ENCODE measurements at regions not wholly inside any gene's neighbourhood (a gene's known extent, or its start where the extent isn't known, plus 50 kb on each side); places are given as distances from the start of the nearest gene placed in this dataset.
"Not testable (repeated sequence)": the region's sequence is repeated elsewhere in the genome, so short reads cannot be mapped to it uniquely, and the experiment has no call there.

DNA sequence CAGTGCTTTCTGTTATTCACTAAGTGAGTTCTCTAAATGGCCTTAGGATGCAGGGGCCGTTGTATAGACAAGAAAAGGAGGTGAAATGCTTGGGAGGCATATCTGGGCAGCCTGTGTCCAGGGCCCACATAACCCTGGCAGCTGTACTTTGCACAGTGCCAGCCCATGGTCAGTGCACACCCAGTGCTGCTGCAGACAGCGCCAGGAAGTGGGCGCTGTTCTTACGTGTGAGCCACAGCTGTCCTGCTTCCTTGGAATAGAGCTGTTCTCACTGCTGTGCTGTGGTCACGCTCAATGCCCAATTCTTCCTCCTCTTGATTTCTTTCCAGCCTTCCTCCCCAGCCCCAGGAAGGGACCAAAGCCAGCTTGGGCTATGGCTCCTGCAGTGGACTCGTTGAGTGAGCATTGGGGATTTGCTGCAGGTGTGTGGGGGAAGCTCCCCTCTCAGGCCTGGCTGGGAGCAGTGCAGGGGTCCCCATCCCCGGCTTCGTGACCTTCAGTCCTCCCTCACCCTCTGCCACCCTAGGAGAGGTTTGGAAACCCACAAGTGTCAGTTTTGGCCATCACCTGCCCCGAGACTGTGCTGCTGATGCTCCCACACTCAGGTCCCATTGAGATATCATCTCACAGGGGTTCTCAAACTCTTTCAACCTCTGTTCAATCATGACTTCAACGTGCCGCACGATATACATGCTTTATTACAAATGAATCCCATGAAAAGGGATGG is 246.8 kb upstream of the EXOC2 start:
- DNase-seq (ENCODE audit: low spot score), result no peak
- TF ChIP-seq, protein P1, sequence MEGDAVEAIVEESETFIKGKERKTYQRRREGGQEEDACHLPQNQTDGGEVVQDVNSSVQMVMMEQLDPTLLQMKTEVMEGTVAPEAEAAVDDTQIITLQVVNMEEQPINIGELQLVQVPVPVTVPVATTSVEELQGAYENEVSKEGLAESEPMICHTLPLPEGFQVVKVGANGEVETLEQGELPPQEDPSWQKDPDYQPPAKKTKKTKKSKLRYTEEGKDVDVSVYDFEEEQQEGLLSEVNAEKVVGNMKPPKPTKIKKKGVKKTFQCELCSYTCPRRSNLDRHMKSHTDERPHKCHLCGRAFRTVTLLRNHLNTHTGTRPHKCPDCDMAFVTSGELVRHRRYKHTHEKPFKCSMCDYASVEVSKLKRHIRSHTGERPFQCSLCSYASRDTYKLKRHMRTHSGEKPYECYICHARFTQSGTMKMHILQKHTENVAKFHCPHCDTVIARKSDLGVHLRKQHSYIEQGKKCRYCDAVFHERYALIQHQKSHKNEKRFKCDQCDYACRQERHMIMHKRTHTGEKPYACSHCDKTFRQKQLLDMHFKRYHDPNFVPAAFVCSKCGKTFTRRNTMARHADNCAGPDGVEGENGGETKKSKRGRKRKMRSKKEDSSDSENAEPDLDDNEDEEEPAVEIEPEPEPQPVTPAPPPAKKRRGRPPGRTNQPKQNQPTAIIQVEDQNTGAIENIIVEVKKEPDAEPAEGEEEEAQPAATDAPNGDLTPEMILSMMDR (IDR thresholded peaks at IDR 0.05; ENCODE audit: extremely low read depth, insufficient read depth, missing control alignments), result no peak
- in situ Hi-C loops (cut with MboI; ENCODE audit: low pct_unique_long_range_greater_than_20kb, low sequenced_read_pairs, unreplicated experiment), result no loop called here

- in situ Hi-C loops (cut with MboI; ENCODE audit: low pct_unique_long_range_greater_than_20kb, low sequenced_read_pairs, unreplicated experiment), result no loop called here
- TF ChIP-seq, protein P1 (IDR thresholded peaks at IDR 0.05; ENCODE audit: extremely low read depth, insufficient read depth, missing control alignments), result no peak
- DNase-seq (ENCODE audit: low spot score), result no peak
Observed at GRCh38 chr6:938916-939315, 246.0 kb upstream of the EXOC2 start.

DNA sequence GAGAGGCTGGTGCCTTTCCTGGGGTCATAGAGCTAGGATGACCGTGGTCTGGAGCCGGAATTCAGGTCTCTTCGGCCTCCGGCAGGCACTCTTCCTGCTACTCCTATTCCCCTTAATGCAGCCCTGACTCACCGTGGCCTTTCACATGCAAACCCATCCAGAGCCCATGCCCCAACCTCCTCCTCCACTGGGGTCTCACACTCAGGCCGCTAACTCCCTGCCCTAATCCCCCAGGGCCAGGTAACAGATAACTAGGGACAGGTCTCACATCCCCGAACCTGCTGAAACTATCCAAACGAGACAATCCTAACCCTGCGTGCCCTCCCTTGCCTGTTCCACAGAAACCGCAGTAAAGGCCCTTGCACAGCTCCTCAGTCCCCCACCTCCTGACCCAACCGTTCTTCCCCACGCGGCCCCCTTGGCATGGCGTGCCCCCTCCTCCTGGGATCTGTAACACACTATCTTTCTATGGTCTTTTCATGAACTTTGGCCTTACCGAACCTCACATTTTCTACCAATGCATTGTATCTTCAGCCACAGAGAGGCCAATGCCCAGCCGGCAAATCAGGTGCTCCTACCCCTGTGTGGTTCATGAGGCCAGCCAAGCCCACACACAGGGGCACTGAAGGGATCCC is 245.4 kb upstream of the EXOC2 start:
- in situ Hi-C loops (cut with MboI; ENCODE audit: low pct_unique_long_range_greater_than_20kb, low sequenced_read_pairs, unreplicated experiment), result no loop called here
- TF ChIP-seq, protein P1 (IDR thresholded peaks at IDR 0.05; ENCODE audit: extremely low read depth, insufficient read depth, missing control alignments), result no peak
- DNase-seq (ENCODE audit: low spot score), result no peak

- in situ Hi-C loops (cut with MboI; ENCODE audit: low pct_unique_long_range_greater_than_20kb, low sequenced_read_pairs, unreplicated experiment), result no loop called here
- no peak for DNase-seq (ENCODE audit: low spot score)
- TF ChIP-seq, protein P1 (IDR thresholded peaks at IDR 0.05; ENCODE audit: extremely low read depth, insufficient read depth, missing control alignments), result no peak
Observed at GRCh38 chr6:935582-935981, 242.6 kb upstream of the EXOC2 start.

- in situ Hi-C loops (cut with MboI; ENCODE audit: low pct_unique_long_range_greater_than_20kb, low sequenced_read_pairs, unreplicated experiment), result no loop called here
- no peak for DNase-seq (ENCODE audit: low spot score)
- TF ChIP-seq, protein P1 (IDR thresholded peaks at IDR 0.05; ENCODE audit: extremely low read depth, insufficient read depth, missing control alignments), result no peak
Observed at GRCh38 chr6:934686-935085, 241.7 kb upstream of the EXOC2 start.

DNA sequence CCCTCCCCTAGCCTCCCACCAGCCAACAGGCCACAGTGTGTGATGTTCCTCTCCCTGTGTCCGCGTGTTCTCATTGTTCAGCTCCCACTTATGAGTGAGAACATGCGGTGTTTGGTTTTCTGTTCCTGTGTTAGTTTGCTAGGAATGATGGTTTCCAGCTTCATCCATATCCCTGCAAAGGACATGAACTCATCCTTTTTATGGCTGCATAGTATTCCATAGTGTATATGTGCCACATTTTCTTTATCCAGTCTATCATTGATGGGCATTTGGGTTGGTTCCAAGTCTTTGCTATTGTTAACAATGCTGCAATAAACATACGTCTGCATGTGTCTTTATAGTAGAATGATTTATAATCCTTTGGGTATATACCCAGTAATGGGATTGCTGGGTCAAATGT is 239.0 kb upstream of the EXOC2 start:
- DNase-seq (ENCODE audit: low spot score); in situ Hi-C loops (cut with MboI; ENCODE audit: low pct_unique_long_range_greater_than_20kb, low sequenced_read_pairs, unreplicated experiment): not testable (repeated sequence)

DNA sequence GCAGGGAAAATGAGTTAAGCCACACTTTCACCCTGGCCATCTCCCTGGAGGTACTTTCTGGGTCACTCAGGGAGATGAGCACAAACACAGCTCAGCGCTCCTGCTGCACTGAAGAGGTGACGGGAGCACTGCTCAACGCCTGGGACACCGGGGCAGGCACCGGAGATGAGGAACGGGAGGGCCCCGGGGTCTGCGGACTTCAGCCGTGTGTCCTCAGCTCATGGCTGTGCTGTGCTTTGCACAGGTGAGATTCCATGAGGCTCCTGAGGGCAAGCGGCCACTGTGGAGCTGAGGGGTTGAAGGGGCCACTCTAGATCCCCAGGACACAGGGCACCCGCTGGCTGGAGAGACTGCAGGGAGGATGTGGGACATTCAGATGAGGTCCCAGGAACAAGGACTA is 234.2 kb upstream of the EXOC2 start:
- in situ Hi-C loops (cut with MboI; ENCODE audit: low pct_unique_long_range_greater_than_20kb, low sequenced_read_pairs, unreplicated experiment), result no loop called here
- DNase-seq (ENCODE audit: low spot score), result no peak
- TF ChIP-seq, protein P1 (IDR thresholded peaks at IDR 0.05; ENCODE audit: extremely low read depth, insufficient read depth, missing control alignments), result no peak
